OCI-LY1 (cell line): ENCODE measurements at regions not wholly inside any gene's neighbourhood (a gene's known extent, or its start where the extent isn't known, plus 50 kb on each side); places are given as distances from the start of the nearest gene placed in this dataset.

Experiments used
- H2AFZ ChIP-seq: fragments of 200-600 bp; sonication (generic), shearing (Covaris generic); 2 replicates; pipeline ENCODE4 v1.6.0; 2014; ENCODE audit warnings: antibody characterized with exemption, mild to moderate bottlenecking, low read length
- H3F3A ChIP-seq: fragments of 200-600 bp; sonication (generic), shearing (Covaris generic); 2 replicates; pipeline ENCODE4 v1.6.0; 2014; ENCODE audit warnings: mild to moderate bottlenecking, antibody characterized with exemption, low read length, moderate library complexity; ENCODE audit not compliant: insufficient read depth
- H3K27ac ChIP-seq: fragments of 200-600 bp; sonication (generic); 2 replicates; pipeline ENCODE4 v1.5.1; 2014; ENCODE audit warnings: low read length, mixed run types, mild to moderate bottlenecking, low read depth; ENCODE audit not compliant: poor library complexity, severe bottlenecking
- H3K27me3 ChIP-seq: fragments of 200-600 bp; sonication (generic); 2 replicates; pipeline ENCODE4 v1.6.0; 2014; ENCODE audit warnings: antibody characterized with exemption, mild to moderate bottlenecking, low read length, moderate library complexity; ENCODE audit not compliant: insufficient read depth
- H3K36me3 ChIP-seq: fragments of 200-600 bp; sonication (generic); 2 replicates; pipeline ENCODE4 v1.6.1; 2014; ENCODE audit warnings: mild to moderate bottlenecking, antibody characterized with exemption, low read length, moderate library complexity, mixed read lengths; ENCODE audit not compliant: insufficient read depth
- H3K4me1 ChIP-seq: fragments of 200-600 bp; sonication (generic); 2 replicates; pipeline ENCODE4 v1.5.1; 2014; ENCODE audit warnings: mild to moderate bottlenecking, low read length, moderate library complexity; ENCODE audit not compliant: insufficient read depth, severe bottlenecking
- H3K4me2 ChIP-seq: fragments of 200-600 bp; sonication (generic), shearing (Covaris generic); 2 replicates; pipeline ENCODE4 v1.6.1; 2014; ENCODE audit warnings: low read length
- H3K4me3 ChIP-seq: fragments of 200-600 bp; sonication (generic); 2 replicates; pipeline ENCODE4 v1.5.1; 2014; ENCODE audit warnings: low read length, low read depth, mild to moderate bottlenecking, mixed read lengths; ENCODE audit not compliant: poor library complexity, severe bottlenecking
- H3K79me2 ChIP-seq: fragments of 200-600 bp; shearing (Covaris generic); 2 replicates; pipeline ENCODE4 v1.6.1; 2016; ENCODE audit warnings: mixed run types, low read length, mixed read lengths; ENCODE audit not compliant: insufficient read depth
- H3K9ac ChIP-seq: fragments of 200-600 bp; sonication (generic), shearing (Covaris generic); 2 replicates; pipeline ENCODE4 v1.6.1; 2014; ENCODE audit warnings: mild to moderate bottlenecking, low read length, mixed read lengths
- H3K9me2 ChIP-seq: fragments of 200-600 bp; sonication (generic), shearing (Covaris generic); 2 replicates; pipeline ENCODE4 v1.6.1; 2014; ENCODE audit warnings: low read depth, mild to moderate bottlenecking, low read length, mixed read lengths
- H3K9me3 ChIP-seq: fragments of 200-600 bp; shearing (Covaris generic); 2 replicates; pipeline ENCODE4 v1.6.1; 2014; ENCODE audit warnings: low read length, mixed read lengths
- H4K20me1 ChIP-seq: fragments of 200-600 bp; sonication (generic), shearing (Covaris generic); 2 replicates; pipeline ENCODE4 v1.6.0; 2016; ENCODE audit warnings: mild to moderate bottlenecking, low read length; ENCODE audit not compliant: insufficient read depth
- CTCF ChIP-seq: fragments of 200-600 bp; sonication (generic), shearing (Covaris generic); IDR thresholded peaks from 2 replicates; pipeline ENCODE4 v1.5.1; 2017; ENCODE audit warnings: mild to moderate bottlenecking, antibody characterized with exemption, low read length, moderate library complexity, mixed read lengths
- EZH2 ChIP-seq: fragments of 200-600 bp; sonication (generic), shearing (Covaris generic); IDR thresholded peaks from 2 replicates; pipeline ENCODE4 v1.8.0; 2017; ENCODE audit warnings: borderline replicate concordance, mixed run types, mild to moderate bottlenecking, antibody characterized with exemption, low read length, moderate library complexity, mixed read lengths

GRCh38 chr18:24785019-24785418 is 324.6 kb downstream of the HRH4 start:
- Histone ChIP-seq H3F3A (no peaks in the 10 kb centered on the region), H3K4me3 (no peak overlapping the region), H3K36me3 (no peaks in the 10 kb centered on the region), H3K9ac (no peak overlapping the region), H2AFZ (no peak overlapping the region), H3K27me3 (no peaks in the 10 kb centered on the region), H4K20me1 (no peaks in the 10 kb centered on the region), H3K4me1 (no peaks in the 10 kb centered on the region), H3K9me3 (no peaks in the 10 kb centered on the region), H3K27ac (no peak overlapping the region), H3K4me2 (no peak overlapping the region), H3K9me2 (no peaks in the 10 kb centered on the region), H3K79me2 (no peaks in the 10 kb centered on the region)
- TF ChIP-seq CTCF (no peak), EZH2 (no peak)

GRCh38 chr18:24786027-24786426 is 325.6 kb downstream of the HRH4 start:
- no peak overlapping the region for H3K4me3 ChIP-seq
- no peak for TF ChIP-seq CTCF

GRCh38 chr18:24790347-24790746 is 329.9 kb downstream of the HRH4 start:
- H3K9me2 ChIP-seq = no peaks in the 10 kb centered on the region
- no peak overlapping the region for H3K27ac ChIP-seq
- no peaks in the 10 kb centered on the region for H3K36me3 ChIP-seq
- H4K20me1 ChIP-seq = no peaks in the 10 kb centered on the region
- H2AFZ ChIP-seq = no peak overlapping the region
- H3K27me3 ChIP-seq = no peaks in the 10 kb centered on the region
- no peak overlapping the region for H3K4me3 ChIP-seq
- no peak overlapping the region for H3K9ac ChIP-seq
- no peak for TF ChIP-seq EZH2
- TF ChIP-seq CTCF = no peak
- no peaks in the 10 kb centered on the region for H3K4me1 ChIP-seq
- H3K4me2 ChIP-seq = no peak overlapping the region
- H3K79me2 ChIP-seq = no peaks in the 10 kb centered on the region
- H3F3A ChIP-seq = no peaks in the 10 kb centered on the region
- no peaks in the 10 kb centered on the region for H3K9me3 ChIP-seq

More at GRCh38 chr18:24786027-24786426, 325.6 kb downstream of the HRH4 start:
- H3K4me2 ChIP-seq = no peak overlapping the region
- no peak overlapping the region for H3K9ac ChIP-seq
- H3K9me3 ChIP-seq = no peaks in the 10 kb centered on the region
- no peaks in the 10 kb centered on the region for H4K20me1 ChIP-seq
- no peaks in the 10 kb centered on the region for H3K4me1 ChIP-seq
- no peaks in the 10 kb centered on the region for H3K79me2 ChIP-seq
- H3K9me2 ChIP-seq = no peaks in the 10 kb centered on the region
- no peak overlapping the region for H3K27ac ChIP-seq
- no peaks in the 10 kb centered on the region for H3K36me3 ChIP-seq
- H3F3A ChIP-seq = no peaks in the 10 kb centered on the region
- no peak overlapping the region for H2AFZ ChIP-seq
- no peaks in the 10 kb centered on the region for H3K27me3 ChIP-seq
